Endothelial cell (in vitro differentiated cells): ENCODE measurements at regions not wholly inside any gene's neighbourhood (a gene's known extent, or its start where the extent isn't known, plus 50 kb on each side); places are given as distances from the start of the nearest gene placed in this dataset.
"Not testable (repeated sequence)": the region's sequence is repeated elsewhere in the genome, so short reads cannot be mapped to it uniquely, and the experiment has no call there.

Experiments used
- DNase-seq: peaks from one replicate; pipeline ENCODE4 v3.0.0; 2021; ENCODE audit warnings: low spot score
- H3K27ac Mint-ChIP-seq: one replicate; pipeline ENCODE4 v1.8.0; 2021; ENCODE audit warnings: mixed read lengths, inconsistent platforms; ENCODE audit not compliant: unreplicated experiment
- H3K27me3 Mint-ChIP-seq: one replicate; pipeline ENCODE4 v1.8.0; 2021; ENCODE audit warnings: mild to moderate bottlenecking, moderate library complexity, mixed read lengths, inconsistent platforms; ENCODE audit not compliant: unreplicated experiment
- H3K36me3 Mint-ChIP-seq: one replicate; pipeline ENCODE4 v1.8.0; 2021; ENCODE audit warnings: mild to moderate bottlenecking, low read depth, mixed read lengths, inconsistent platforms; ENCODE audit not compliant: unreplicated experiment
- H3K4me1 Mint-ChIP-seq: one replicate; pipeline ENCODE4 v1.8.0; 2021; ENCODE audit warnings: mild to moderate bottlenecking, mixed read lengths, inconsistent platforms; ENCODE audit not compliant: unreplicated experiment
- H3K4me3 Mint-ChIP-seq: one replicate; pipeline ENCODE4 v1.8.0; 2021; ENCODE audit warnings: mild to moderate bottlenecking, mixed read lengths, inconsistent platforms; ENCODE audit not compliant: unreplicated experiment
- H3K9me3 Mint-ChIP-seq: one replicate; pipeline ENCODE4 v1.8.0; 2021; ENCODE audit warnings: mixed read lengths, inconsistent platforms; ENCODE audit not compliant: unreplicated experiment
- TF ChIP-seq, protein P1 (sequence below): fragments of 200-600 bp; sonication (generic); IDR thresholded peaks from one replicate; pipeline ENCODE4 v1.5.0; 2021; ENCODE audit warnings: antibody characterized with exemption; ENCODE audit not compliant: unreplicated experiment

DNA sequence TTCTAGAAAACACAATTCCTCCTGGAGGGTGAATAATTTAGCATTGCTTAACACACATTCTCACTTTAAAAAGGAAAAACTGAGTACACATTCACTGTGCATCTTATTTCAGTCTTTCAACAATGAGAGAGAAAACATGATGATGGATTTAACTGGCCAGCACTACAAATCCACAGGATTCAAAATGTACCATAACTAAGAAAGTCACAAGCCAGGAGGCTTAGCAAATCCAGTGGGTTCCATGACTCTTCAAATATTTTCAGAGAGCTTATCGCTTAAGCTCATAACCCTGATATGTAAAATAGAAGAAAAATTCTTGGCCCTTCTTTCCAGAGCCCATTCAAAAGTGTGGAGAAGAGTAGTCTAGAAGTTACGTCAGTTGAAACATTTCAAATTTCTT lies 820.3 kb downstream of the LTN1 start:
- Mint-ChIP-seq H3K9me3 (no peaks in the 10 kb centered on the region), H3K27ac (no peak overlapping the region), H3K27me3 (no peaks in the 10 kb centered on the region), H3K4me1 (no peaks in the 10 kb centered on the region), H3K4me3 (no peak overlapping the region), H3K36me3 (no peaks in the 10 kb centered on the region)
- DNase-seq, result no peak
- TF ChIP-seq, protein P1, sequence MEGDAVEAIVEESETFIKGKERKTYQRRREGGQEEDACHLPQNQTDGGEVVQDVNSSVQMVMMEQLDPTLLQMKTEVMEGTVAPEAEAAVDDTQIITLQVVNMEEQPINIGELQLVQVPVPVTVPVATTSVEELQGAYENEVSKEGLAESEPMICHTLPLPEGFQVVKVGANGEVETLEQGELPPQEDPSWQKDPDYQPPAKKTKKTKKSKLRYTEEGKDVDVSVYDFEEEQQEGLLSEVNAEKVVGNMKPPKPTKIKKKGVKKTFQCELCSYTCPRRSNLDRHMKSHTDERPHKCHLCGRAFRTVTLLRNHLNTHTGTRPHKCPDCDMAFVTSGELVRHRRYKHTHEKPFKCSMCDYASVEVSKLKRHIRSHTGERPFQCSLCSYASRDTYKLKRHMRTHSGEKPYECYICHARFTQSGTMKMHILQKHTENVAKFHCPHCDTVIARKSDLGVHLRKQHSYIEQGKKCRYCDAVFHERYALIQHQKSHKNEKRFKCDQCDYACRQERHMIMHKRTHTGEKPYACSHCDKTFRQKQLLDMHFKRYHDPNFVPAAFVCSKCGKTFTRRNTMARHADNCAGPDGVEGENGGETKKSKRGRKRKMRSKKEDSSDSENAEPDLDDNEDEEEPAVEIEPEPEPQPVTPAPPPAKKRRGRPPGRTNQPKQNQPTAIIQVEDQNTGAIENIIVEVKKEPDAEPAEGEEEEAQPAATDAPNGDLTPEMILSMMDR, result no peak

DNA sequence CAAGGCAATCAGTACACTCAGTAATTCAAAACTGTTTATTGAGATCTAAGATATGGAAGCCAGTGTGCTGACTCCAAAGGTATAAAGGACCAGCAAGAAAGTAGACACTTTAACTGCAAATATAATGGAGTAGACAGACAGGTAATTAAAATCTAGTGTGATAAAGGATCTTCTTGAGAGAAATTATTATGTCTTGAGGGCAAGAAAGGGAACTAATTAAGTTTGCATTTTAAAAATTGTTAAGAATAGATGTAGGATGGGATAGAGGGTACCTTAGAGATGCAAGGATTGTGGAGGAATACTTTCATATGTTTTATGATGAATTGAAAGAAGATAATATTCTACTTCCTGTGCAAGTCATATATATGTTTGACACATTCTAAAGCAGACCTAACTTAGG lies 825.3 kb downstream of the LTN1 start:
- no peak for DNase-seq
- peaks cover 12% of the 10 kb centered on the region for H3K4me1 Mint-ChIP-seq
- H3K27ac Mint-ChIP-seq, result no peak overlapping the region
- TF ChIP-seq, protein P1, result no peak
- no peak overlapping the region for H3K4me3 Mint-ChIP-seq
- peaks cover 6% of the 10 kb centered on the region for H3K36me3 Mint-ChIP-seq
- peaks cover 8% of the 10 kb centered on the region for H3K9me3 Mint-ChIP-seq
- peaks cover 10% of the 10 kb centered on the region for H3K27me3 Mint-ChIP-seq

DNA sequence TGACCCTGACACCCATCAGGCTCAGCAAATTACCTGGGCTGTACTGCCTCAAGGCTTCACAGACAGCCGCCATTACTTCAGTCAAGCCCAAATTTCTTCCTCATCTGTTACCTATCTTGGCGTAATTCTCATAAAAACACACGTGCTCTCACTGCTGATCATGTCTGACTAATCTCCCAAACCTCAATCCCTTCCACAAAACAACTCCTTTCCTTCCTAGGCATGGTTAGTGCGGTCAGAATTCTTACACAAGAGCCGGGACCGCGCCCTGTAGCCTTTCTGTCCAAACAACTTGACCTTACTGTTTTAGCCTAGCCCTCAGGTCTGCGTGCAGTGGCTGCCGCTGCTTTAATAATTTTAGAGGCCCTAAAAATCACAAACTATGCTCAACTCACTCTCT lies 828.2 kb downstream of the LTN1 start:
- H3K27ac Mint-ChIP-seq, H3K9me3 Mint-ChIP-seq, H3K4me3 Mint-ChIP-seq, H3K36me3 Mint-ChIP-seq, DNase-seq: not testable (repeated sequence)
- peaks cover 18% of the 10 kb centered on the region for H3K4me1 Mint-ChIP-seq
- H3K27me3 Mint-ChIP-seq, result peaks cover 13% of the 10 kb centered on the region

DNA sequence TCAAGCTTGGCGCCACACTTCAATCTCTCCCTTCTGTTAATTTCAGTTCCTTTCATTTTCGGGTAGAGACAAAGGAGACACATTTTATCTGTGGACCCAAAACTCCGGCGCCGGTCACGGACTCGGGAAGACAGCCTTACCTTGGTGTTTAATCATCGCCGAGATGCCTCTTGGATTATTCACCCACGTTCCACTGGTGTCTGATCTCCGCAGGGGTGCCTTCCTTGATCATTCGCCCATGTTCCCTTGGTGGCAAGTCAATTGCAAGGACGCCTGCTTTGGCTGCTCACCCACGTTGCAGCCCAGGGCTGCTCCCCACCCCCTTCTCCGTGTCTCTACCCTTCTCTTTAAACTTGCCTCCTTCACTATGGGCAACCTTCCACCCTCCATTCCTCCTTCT lies 830.6 kb downstream of the LTN1 start:
- H3K4me3 Mint-ChIP-seq, DNase-seq, H3K36me3 Mint-ChIP-seq, H3K9me3 Mint-ChIP-seq: not testable (repeated sequence)
- peaks cover 21% of the 10 kb centered on the region for H3K4me1 Mint-ChIP-seq
- peaks cover 13% of the 10 kb centered on the region for H3K27me3 Mint-ChIP-seq
- H3K27ac Mint-ChIP-seq, result peak overlapping the region; percentile 9

DNA sequence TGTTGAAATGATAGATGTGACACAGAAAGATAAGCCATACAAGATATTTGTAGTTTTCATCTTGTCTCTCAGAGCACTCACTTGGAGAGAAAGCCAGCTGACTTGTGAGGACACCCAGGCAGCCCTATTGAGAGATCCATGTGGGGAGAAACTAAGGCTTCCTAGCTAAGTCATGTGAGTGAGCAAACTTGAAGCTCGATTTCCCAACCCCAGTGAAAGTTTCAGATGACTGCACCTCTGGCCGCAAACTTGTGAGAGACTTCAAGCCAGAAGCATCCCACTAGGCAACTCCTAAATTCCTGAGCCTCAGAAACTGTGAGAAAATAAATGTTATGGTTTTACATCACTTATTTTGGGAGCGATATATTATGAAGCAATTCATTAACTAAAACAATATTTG lies 832.3 kb downstream of the LTN1 start:
- TF ChIP-seq, protein P1, result no peak
- no peak for DNase-seq
- Mint-ChIP-seq H3K4me3 (no peak overlapping the region), H3K36me3 (no peaks in the 10 kb centered on the region), H3K9me3 (peaks cover 4% of the 10 kb centered on the region), H3K27ac (no peak overlapping the region), H3K27me3 (peaks cover 7% of the 10 kb centered on the region), H3K4me1 (peaks cover 15% of the 10 kb centered on the region)

DNA sequence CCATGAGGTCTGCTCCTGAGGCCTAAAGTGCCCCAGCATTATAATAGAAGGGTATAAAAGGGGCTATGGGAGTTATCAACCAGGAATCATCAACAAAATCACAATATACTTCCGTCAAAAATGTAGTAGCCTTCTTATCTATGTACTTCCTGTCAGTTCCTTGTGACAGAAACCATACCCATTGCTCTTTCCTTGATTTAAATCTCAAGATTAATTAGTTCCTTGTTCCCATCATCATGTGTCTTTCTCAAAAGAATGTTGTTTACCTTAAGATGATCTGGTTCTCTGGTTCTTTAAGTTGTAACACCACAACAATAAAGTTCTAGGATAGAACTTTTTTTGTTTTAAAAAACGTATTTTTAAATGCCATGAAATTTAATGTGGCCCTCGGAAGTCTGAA lies 833.3 kb downstream of the LTN1 start:
- H3K4me3 Mint-ChIP-seq, result no peak overlapping the region
- no peaks in the 10 kb centered on the region for H3K36me3 Mint-ChIP-seq
- H3K9me3 Mint-ChIP-seq, result peaks cover 4% of the 10 kb centered on the region
- H3K4me1 Mint-ChIP-seq, result peaks cover 9% of the 10 kb centered on the region
- DNase-seq, result no peak
- H3K27ac Mint-ChIP-seq, result peak overlapping the region; percentile 2
- H3K27me3 Mint-ChIP-seq, result peaks cover 7% of the 10 kb centered on the region
- TF ChIP-seq, protein P1, result no peak
